Activated T-cell treated with anti-CD3 and anti-CD28 coated beads, Interleukin-2, amount 50 U/mL, for 48 hours (primary cell): ENCODE measurements at regions not wholly inside any gene's neighbourhood (a gene's known extent, or its start where the extent isn't known, plus 50 kb on each side); places are given as distances from the start of the nearest gene placed in this dataset.

ENCODE experiments used
- DNase-seq, 2 experiments: peaks; one replicate each; pipeline ENCODE4 v3.0.0-alpha.2; 2020

- DNase-seq = no peak
These were observed 230.8 kb downstream of the TSHZ3 start for GRCh38 chr19:31118287-31118955.

- DNase-seq = no peak
These were observed 234.7 kb downstream of the TSHZ3 start for GRCh38 chr19:31114585-31114984.

- no peak for DNase-seq
These were observed 235.9 kb downstream of the TSHZ3 start for GRCh38 chr19:31113293-31113692.

GRCh38 chr19:31112158-31112557 is 237.1 kb downstream of the TSHZ3 start:
- DNase-seq = no peak

GRCh38 chr19:31111741-31112140 is 237.5 kb downstream of the TSHZ3 start:
- DNase-seq = no peak

- peak in 1 of 2 experiments; percentile 18 for DNase-seq
These were observed 238.9 kb downstream of the TSHZ3 start for GRCh38 chr19:31110336-31110735.

- no peak for DNase-seq
These were observed 239.6 kb downstream of the TSHZ3 start for GRCh38 chr19:31109636-31110035.

GRCh38 chr19:31107096-31107495 is 242.1 kb downstream of the TSHZ3 start:
- no peak for DNase-seq

GRCh38 chr19:31105761-31106160 is 243.5 kb downstream of the TSHZ3 start:
- DNase-seq = no peak

- no peak for DNase-seq
These were observed 244.8 kb downstream of the TSHZ3 start for GRCh38 chr19:31104451-31104850.

- no peak for DNase-seq
These were observed 246.0 kb downstream of the TSHZ3 start for GRCh38 chr19:31103228-31103627.

- no peak for DNase-seq
These were observed 246.6 kb downstream of the TSHZ3 start for GRCh38 chr19:31102674-31103073.

- DNase-seq = no peak
These were observed 248.3 kb downstream of the TSHZ3 start for GRCh38 chr19:31100981-31101380.

- DNase-seq = no peak
These were observed 249.0 kb downstream of the TSHZ3 start for GRCh38 chr19:31100206-31100590.

GRCh38 chr19:31099515-31100205 is 249.6 kb downstream of the TSHZ3 start:
- DNase-seq = no peak

GRCh38 chr19:31098836-31099235 is 250.4 kb downstream of the TSHZ3 start:
- DNase-seq = no peak

- DNase-seq = no peak
These were observed 252.2 kb downstream of the TSHZ3 start for GRCh38 chr19:31096935-31097545.

- DNase-seq = no peak
These were observed 253.0 kb downstream of the TSHZ3 start for GRCh38 chr19:31096062-31096830.

GRCh38 chr19:31095100-31095804 is 254.0 kb downstream of the TSHZ3 start:
- DNase-seq = no peak

- DNase-seq = no peak
These were observed 257.0 kb downstream of the TSHZ3 start for GRCh38 chr19:31092274-31092673.

GRCh38 chr19:31089681-31090080 is 259.6 kb downstream of the TSHZ3 start:
- DNase-seq = no peak

GRCh38 chr19:31085125-31085524 is 264.1 kb downstream of the TSHZ3 start:
- no peak for DNase-seq

GRCh38 chr19:31083105-31083504 is 266.1 kb downstream of the TSHZ3 start:
- DNase-seq = no peak
